ENCODE measurements at regions not wholly inside any gene's neighbourhood (a gene's known extent, or its start where the extent isn't known, plus 50 kb on each side); places are given as distances from the start of the nearest gene placed in this dataset.
"Not testable (repeated sequence)": the region's sequence is repeated elsewhere in the genome, so short reads cannot be mapped to it uniquely, and the experiment has no call there.

GRCh38 chr2:21812766-21813165 is 689.0 kb downstream of the TDRD15 start:
- DNase-seq, result no peak

- no peak for DNase-seq
Observed at GRCh38 chr2:21814588-21815149, 690.9 kb downstream of the TDRD15 start.

GRCh38 chr2:21818212-21818795 is 694.5 kb downstream of the TDRD15 start:
- DNase-seq, result no peak

GRCh38 chr2:21819454-21819853 is 695.7 kb downstream of the TDRD15 start:
- DNase-seq, result no peak

- no peak for DNase-seq
Observed at GRCh38 chr2:21820271-21820670, 696.5 kb downstream of the TDRD15 start.

- DNase-seq, result no peak
Observed at GRCh38 chr2:21821672-21822227, 698.0 kb downstream of the TDRD15 start.

GRCh38 chr2:21822505-21822904 is 698.7 kb downstream of the TDRD15 start:
- no peak for DNase-seq

- DNase-seq, result no peak
Observed at GRCh38 chr2:21833767-21834166, 710.0 kb downstream of the TDRD15 start.

- no peak for DNase-seq
Observed at GRCh38 chr2:21836261-21836660, 712.5 kb downstream of the TDRD15 start.

- DNase-seq, result no peak
Observed at GRCh38 chr2:21836719-21837118, 713.0 kb downstream of the TDRD15 start.

GRCh38 chr2:21837168-21837960 is 713.6 kb downstream of the TDRD15 start:
- no peak for DNase-seq

GRCh38 chr2:21841341-21841740 is 717.6 kb downstream of the TDRD15 start:
- DNase-seq, result no peak

- DNase-seq, result not testable (repeated sequence)
Observed at GRCh38 chr2:21850367-21850766, 726.6 kb downstream of the TDRD15 start.

- no peak for DNase-seq
Observed at GRCh38 chr2:21854938-21855337, 731.2 kb downstream of the TDRD15 start.

GRCh38 chr2:21856708-21857107 is 732.9 kb downstream of the TDRD15 start:
- no peak for DNase-seq

GRCh38 chr2:21860907-21861306 is 737.1 kb downstream of the TDRD15 start:
- DNase-seq, result no peak

- no peak for DNase-seq
Observed at GRCh38 chr2:21866316-21866715, 742.5 kb downstream of the TDRD15 start.

- DNase-seq, result no peak
Observed at GRCh38 chr2:21887881-21888280, 764.1 kb downstream of the TDRD15 start.

GRCh38 chr2:21890041-21890440 is 766.3 kb downstream of the TDRD15 start:
- no peak for DNase-seq

- no peak for DNase-seq
Observed at GRCh38 chr2:21890716-21891115, 766.9 kb downstream of the TDRD15 start.

- DNase-seq, result no peak
Observed at GRCh38 chr2:21891191-21891590, 767.4 kb downstream of the TDRD15 start.

- no peak for DNase-seq
Observed at GRCh38 chr2:21892140-21892539, 768.4 kb downstream of the TDRD15 start.

- DNase-seq, result no peak
Observed at GRCh38 chr2:21895200-21895599, 771.4 kb downstream of the TDRD15 start.
